ENCODE measurements at regions not wholly inside any gene's neighbourhood (a gene's known extent, or its start where the extent isn't known, plus 50 kb on each side); places are given as distances from the start of the nearest gene placed in this dataset.

DNA sequence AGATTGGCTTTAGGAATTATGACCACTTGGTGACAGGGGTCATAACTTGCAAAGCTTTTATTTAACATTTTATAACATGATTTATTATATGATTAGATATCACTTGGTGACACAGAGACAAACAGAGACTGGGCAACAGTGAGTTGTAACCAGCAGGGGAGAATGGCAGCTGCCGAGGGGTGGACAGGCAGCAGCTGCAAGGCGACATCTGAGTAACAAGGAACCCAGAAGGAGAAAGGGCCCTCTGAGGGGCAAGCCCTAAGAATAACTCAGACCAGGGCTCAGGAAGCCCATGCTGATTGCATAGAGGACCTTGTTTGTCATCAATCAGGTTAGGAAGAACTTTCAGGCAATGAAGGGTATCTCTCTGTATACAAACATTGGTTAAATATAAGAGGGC, 339.9 kb upstream of the SOX11 start:
- H3K27ac ChIP-seq (ENCODE audit: low read depth, low read length, severe bottlenecking) = no peak overlapping the region
- H3K9me3 ChIP-seq (ENCODE audit: control insufficient read depth, low read length) = no peaks in the 10 kb centered on the region
- peaks cover 6% of the 10 kb centered on the region for H3K4me1 ChIP-seq (ENCODE audit: control insufficient read depth, insufficient read depth, low read length, poor library complexity, severe bottlenecking)
- WGBS, 2 experiments (ENCODE audit: insufficient coverage in 2 of 2) = 71 to 88% methylated on average over 1 to 2 of the region's 2 CpGs
- no peak overlapping the region for H3K4me3 ChIP-seq (ENCODE audit: extremely low read depth, insufficient read depth, low read length, poor library complexity, severe bottlenecking)
- H3K36me3 ChIP-seq (ENCODE audit: control insufficient read depth, insufficient read depth, low read length) = no peaks in the 10 kb centered on the region

GRCh38 chr2:5353565-5353964, 338.6 kb upstream of the SOX11 start:
- Histone ChIP-seq H3K27ac (ENCODE audit: low read depth, low read length, severe bottlenecking) (no peak overlapping the region), H3K4me1 (ENCODE audit: control insufficient read depth, insufficient read depth, low read length, poor library complexity, severe bottlenecking) (peaks cover 6% of the 10 kb centered on the region), H3K36me3 (ENCODE audit: control insufficient read depth, insufficient read depth, low read length) (no peaks in the 10 kb centered on the region), H3K4me3 (ENCODE audit: extremely low read depth, insufficient read depth, low read length, poor library complexity, severe bottlenecking) (no peak overlapping the region), H3K9me3 (ENCODE audit: control insufficient read depth, low read length) (no peaks in the 10 kb centered on the region)
- WGBS, 2 experiments (ENCODE audit: insufficient coverage in 2 of 2) = 88% methylated on average over 1 of the region's 1 CpG; no CpG with 5 or more reads in 1 of the 2 experiments

DNA sequence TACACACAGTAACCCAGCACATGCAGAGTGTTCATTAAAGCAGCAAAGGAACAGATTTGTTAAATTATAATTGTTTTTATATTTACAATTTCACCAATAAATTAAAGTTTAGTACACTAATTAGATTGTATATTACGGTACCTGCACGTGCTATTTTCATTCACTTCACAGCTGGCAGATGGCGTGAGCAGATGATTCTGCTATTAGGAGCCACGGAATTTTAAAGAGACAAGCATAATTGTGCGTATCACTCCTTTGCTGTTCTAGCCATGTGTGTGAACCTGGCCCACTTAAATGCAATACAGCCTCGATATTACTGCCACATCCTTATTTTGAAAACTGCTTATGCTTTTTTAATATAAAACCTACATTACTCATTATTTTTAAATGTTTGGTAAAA, 332.8 kb upstream of the SOX11 start:
- H3K27ac ChIP-seq (ENCODE audit: low read depth, low read length, severe bottlenecking) = no peak overlapping the region
- H3K36me3 ChIP-seq (ENCODE audit: control insufficient read depth, insufficient read depth, low read length) = no peaks in the 10 kb centered on the region
- H3K9me3 ChIP-seq (ENCODE audit: control insufficient read depth, low read length) = no peaks in the 10 kb centered on the region
- no peak overlapping the region for H3K4me3 ChIP-seq (ENCODE audit: extremely low read depth, insufficient read depth, low read length, poor library complexity, severe bottlenecking)
- no peaks in the 10 kb centered on the region for H3K4me1 ChIP-seq (ENCODE audit: control insufficient read depth, insufficient read depth, low read length, poor library complexity, severe bottlenecking)
- 92 to 94% methylated on average over 4 to 5 of the region's 6 CpGs for WGBS, 2 experiments (ENCODE audit: insufficient coverage in 2 of 2)

DNA sequence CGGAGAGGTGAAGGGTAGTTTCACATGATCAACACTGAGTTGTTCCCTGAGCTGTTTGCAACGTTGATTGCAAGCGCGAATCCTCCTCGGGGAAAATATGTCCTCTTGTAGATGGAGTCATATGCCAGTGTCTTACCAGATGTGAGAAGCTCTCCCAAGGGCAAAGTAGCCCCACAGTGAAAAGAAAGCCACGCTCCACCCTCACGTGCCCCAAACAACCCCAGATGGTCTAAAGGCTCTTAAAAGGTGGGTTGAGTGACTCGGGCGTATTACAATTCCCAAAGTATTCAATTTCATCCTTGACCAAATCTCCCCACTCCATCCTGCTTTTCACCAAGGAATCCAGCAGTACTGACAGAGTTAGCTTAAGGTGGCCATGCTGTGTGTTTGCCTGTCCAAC, 332.1 kb upstream of the SOX11 start:
- Histone ChIP-seq H3K9me3 (ENCODE audit: control insufficient read depth, low read length) (no peaks in the 10 kb centered on the region), H3K27ac (ENCODE audit: low read depth, low read length, severe bottlenecking) (no peak overlapping the region), H3K4me1 (ENCODE audit: control insufficient read depth, insufficient read depth, low read length, poor library complexity, severe bottlenecking) (no peaks in the 10 kb centered on the region), H3K36me3 (ENCODE audit: control insufficient read depth, insufficient read depth, low read length) (no peaks in the 10 kb centered on the region), H3K4me3 (ENCODE audit: extremely low read depth, insufficient read depth, low read length, poor library complexity, severe bottlenecking) (no peak overlapping the region)
- 73 to 86% methylated on average over 5 to 9 of the region's 9 CpGs for WGBS, 2 experiments (ENCODE audit: insufficient coverage in 2 of 2)

- Histone ChIP-seq H3K27ac (ENCODE audit: low read depth, low read length, severe bottlenecking) (no peak overlapping the region), H3K4me3 (ENCODE audit: extremely low read depth, insufficient read depth, low read length, poor library complexity, severe bottlenecking) (no peak overlapping the region), H3K9me3 (ENCODE audit: control insufficient read depth, low read length) (no peaks in the 10 kb centered on the region), H3K4me1 (ENCODE audit: control insufficient read depth, insufficient read depth, low read length, poor library complexity, severe bottlenecking) (no peaks in the 10 kb centered on the region), H3K36me3 (ENCODE audit: control insufficient read depth, insufficient read depth, low read length) (no peaks in the 10 kb centered on the region)
- 90 to 100% methylated on average over 2 to 4 of the region's 4 CpGs for WGBS, 2 experiments (ENCODE audit: insufficient coverage in 2 of 2)
These were observed 327.8 kb upstream of the SOX11 start for GRCh38 chr2:5364361-5364760.

DNA sequence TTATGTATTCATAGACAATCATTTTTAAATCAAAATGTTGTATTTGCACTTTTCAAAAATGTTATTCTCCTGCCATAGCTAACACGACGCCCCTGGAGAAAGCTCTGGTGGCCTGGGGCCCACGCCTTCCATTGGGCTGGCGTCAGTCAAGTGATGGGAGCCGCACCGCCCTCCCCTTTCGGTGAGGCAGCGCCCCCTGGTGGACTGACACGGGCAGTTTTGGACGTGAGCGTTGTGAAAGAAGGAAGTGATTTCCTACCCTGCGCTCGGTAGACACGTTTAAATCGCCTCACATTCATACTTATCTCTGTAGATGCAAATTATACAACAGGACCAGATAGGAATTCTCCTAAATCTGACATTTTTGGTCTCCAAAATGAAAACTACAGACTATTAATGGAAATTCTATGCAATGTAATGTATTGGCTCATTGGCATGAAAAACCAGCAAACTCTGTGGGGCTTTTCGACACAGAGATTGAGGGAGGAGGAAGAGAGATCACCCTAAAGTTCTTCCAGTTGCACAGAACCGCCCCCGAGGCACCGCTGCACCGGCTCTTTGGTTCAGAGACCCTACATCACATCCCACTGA, 326.2 kb upstream of the SOX11 start:
- 9 to 17% methylated on average over 4 to 11 of the region's 20 CpGs for WGBS, 2 experiments (ENCODE audit: insufficient coverage in 2 of 2)
- no peaks in the 10 kb centered on the region for H3K4me1 ChIP-seq (ENCODE audit: control insufficient read depth, insufficient read depth, low read length, poor library complexity, severe bottlenecking)

DNA sequence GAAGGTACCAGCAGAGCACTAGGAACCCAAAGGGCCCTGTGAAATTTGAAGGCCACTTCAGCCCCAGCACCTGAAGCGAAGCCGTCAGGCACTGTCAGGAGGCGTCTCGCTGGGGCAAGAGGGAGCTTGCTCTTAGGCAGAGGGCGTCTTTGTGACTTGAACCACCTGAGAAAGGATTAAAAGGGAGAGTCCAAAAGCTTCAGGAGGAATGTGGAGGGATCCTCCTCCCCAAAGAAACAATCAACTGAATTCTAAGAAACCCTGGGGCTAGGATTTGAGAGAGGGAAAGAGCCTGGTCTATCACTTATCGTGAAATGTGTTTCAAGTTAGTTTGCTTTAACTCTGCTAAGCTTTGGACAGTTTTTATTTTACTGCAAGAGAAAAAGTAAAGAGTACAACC, 324.9 kb upstream of the SOX11 start:
- Histone ChIP-seq H3K27ac (ENCODE audit: low read depth, low read length, severe bottlenecking) (no peak overlapping the region), H3K4me1 (ENCODE audit: control insufficient read depth, insufficient read depth, low read length, poor library complexity, severe bottlenecking) (no peaks in the 10 kb centered on the region), H3K4me3 (ENCODE audit: extremely low read depth, insufficient read depth, low read length, poor library complexity, severe bottlenecking) (no peak overlapping the region), H3K36me3 (ENCODE audit: control insufficient read depth, insufficient read depth, low read length) (no peaks in the 10 kb centered on the region), H3K9me3 (ENCODE audit: control insufficient read depth, low read length) (no peaks in the 10 kb centered on the region)
- WGBS, 2 experiments (ENCODE audit: insufficient coverage in 2 of 2) = 80 to 97% methylated on average over 4 to 5 of the region's 6 CpGs

More for the DNA sequence above, 326.2 kb upstream of the SOX11 start:
- Histone ChIP-seq H3K9me3 (ENCODE audit: control insufficient read depth, low read length) (no peaks in the 10 kb centered on the region), H3K27ac (ENCODE audit: low read depth, low read length, severe bottlenecking) (no peak overlapping the region), H3K4me3 (ENCODE audit: extremely low read depth, insufficient read depth, low read length, poor library complexity, severe bottlenecking) (no peak overlapping the region), H3K36me3 (ENCODE audit: control insufficient read depth, insufficient read depth, low read length) (no peaks in the 10 kb centered on the region)

DNA sequence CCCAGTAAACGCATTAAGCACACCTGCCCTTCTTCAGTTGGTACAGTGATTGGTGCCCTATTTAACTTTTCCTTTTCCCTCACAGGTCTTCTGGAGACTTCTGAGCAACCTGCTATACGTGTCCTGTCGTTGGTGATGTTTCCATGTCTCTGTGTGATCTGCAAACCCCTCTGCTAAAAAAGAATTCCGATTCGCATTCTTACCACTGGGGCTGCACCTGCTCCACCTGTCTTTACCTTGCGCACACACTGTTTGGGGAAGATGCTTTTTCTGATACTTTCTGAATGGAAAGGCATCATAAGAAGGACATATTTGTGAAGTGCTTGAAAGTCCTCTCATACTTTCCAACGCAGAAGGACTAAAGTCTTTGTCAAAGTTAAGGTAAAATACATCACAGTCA, 323.9 kb upstream of the SOX11 start:
- no peak overlapping the region for H3K4me3 ChIP-seq (ENCODE audit: extremely low read depth, insufficient read depth, low read length, poor library complexity, severe bottlenecking)
- 94 to 98% methylated on average over 4 to 6 of the region's 7 CpGs for WGBS, 2 experiments (ENCODE audit: insufficient coverage in 2 of 2)

GRCh38 chr2:5369510-5369909, 322.7 kb upstream of the SOX11 start:
- 67 to 76% methylated on average over 2 to 3 of the region's 7 CpGs for WGBS, 2 experiments (ENCODE audit: insufficient coverage in 2 of 2)
- no peaks in the 10 kb centered on the region for H3K9me3 ChIP-seq (ENCODE audit: control insufficient read depth, low read length)
- no peak overlapping the region for H3K4me3 ChIP-seq (ENCODE audit: extremely low read depth, insufficient read depth, low read length, poor library complexity, severe bottlenecking)
- no peak overlapping the region for H3K27ac ChIP-seq (ENCODE audit: low read depth, low read length, severe bottlenecking)
- H3K36me3 ChIP-seq (ENCODE audit: control insufficient read depth, insufficient read depth, low read length) = no peaks in the 10 kb centered on the region
- no peaks in the 10 kb centered on the region for H3K4me1 ChIP-seq (ENCODE audit: control insufficient read depth, insufficient read depth, low read length, poor library complexity, severe bottlenecking)

More for the DNA sequence above, 323.9 kb upstream of the SOX11 start:
- Histone ChIP-seq H3K9me3 (ENCODE audit: control insufficient read depth, low read length) (no peaks in the 10 kb centered on the region), H3K27ac (ENCODE audit: low read depth, low read length, severe bottlenecking) (no peak overlapping the region), H3K4me1 (ENCODE audit: control insufficient read depth, insufficient read depth, low read length, poor library complexity, severe bottlenecking) (no peaks in the 10 kb centered on the region), H3K36me3 (ENCODE audit: control insufficient read depth, insufficient read depth, low read length) (no peaks in the 10 kb centered on the region)

GRCh38 chr2:5370158-5370557, 322.0 kb upstream of the SOX11 start:
- Histone ChIP-seq H3K27ac (ENCODE audit: low read depth, low read length, severe bottlenecking) (no peak overlapping the region), H3K4me3 (ENCODE audit: extremely low read depth, insufficient read depth, low read length, poor library complexity, severe bottlenecking) (no peak overlapping the region), H3K36me3 (ENCODE audit: control insufficient read depth, insufficient read depth, low read length) (no peaks in the 10 kb centered on the region), H3K9me3 (ENCODE audit: control insufficient read depth, low read length) (no peaks in the 10 kb centered on the region), H3K4me1 (ENCODE audit: control insufficient read depth, insufficient read depth, low read length, poor library complexity, severe bottlenecking) (no peaks in the 10 kb centered on the region)
- 84 to 97% methylated on average over 4 of the region's 5 CpGs for WGBS, 2 experiments (ENCODE audit: insufficient coverage in 2 of 2)

DNA sequence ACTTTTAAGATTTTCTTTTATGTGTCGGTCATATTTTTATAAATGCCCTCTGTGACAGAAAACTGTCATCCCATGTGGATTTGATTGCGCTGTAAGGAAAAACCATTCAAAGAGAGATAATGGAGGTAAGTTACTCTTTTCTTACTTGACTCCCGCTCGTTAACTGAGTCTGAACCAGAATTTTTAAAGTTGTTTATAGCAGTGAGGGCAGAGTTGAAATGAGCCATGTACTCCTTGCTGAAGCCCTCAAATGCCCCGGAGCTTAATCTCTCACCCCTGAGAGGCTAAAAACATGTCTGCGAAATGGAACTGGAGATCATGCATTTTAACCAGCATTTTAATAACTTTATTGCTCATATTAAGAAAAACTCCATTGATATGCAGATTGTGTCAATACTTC, 320.0 kb upstream of the SOX11 start:
- no peaks in the 10 kb centered on the region for H3K36me3 ChIP-seq (ENCODE audit: control insufficient read depth, insufficient read depth, low read length)
- no peaks in the 10 kb centered on the region for H3K9me3 ChIP-seq (ENCODE audit: control insufficient read depth, low read length)
- H3K27ac ChIP-seq (ENCODE audit: low read depth, low read length, severe bottlenecking) = no peak overlapping the region
- WGBS, 2 experiments (ENCODE audit: insufficient coverage in 2 of 2) = 73 to 85% methylated on average over 3 of the region's 6 CpGs
- no peaks in the 10 kb centered on the region for H3K4me1 ChIP-seq (ENCODE audit: control insufficient read depth, insufficient read depth, low read length, poor library complexity, severe bottlenecking)
- H3K4me3 ChIP-seq (ENCODE audit: extremely low read depth, insufficient read depth, low read length, poor library complexity, severe bottlenecking) = no peak overlapping the region
